ENCODE measurements at regions not wholly inside any gene's neighbourhood (a gene's known extent, or its start where the extent isn't known, plus 50 kb on each side); places are given as distances from the start of the nearest gene placed in this dataset.

GRCh38 chr7:41167836-41168235 is 535.1 kb downstream of the INHBA start:
- H3K4me3 ChIP-seq (ENCODE audit: low read depth in 2 of 2, low read length in 1 of 2), result no peak overlapping the region
- no peaks in the 10 kb centered on the region for H3K9me3 ChIP-seq
- POLR2A ChIA-PET, result no interaction called here
- H3K9ac ChIP-seq, result no peak overlapping the region
- 42% methylated on average over 2 of the region's 2 CpGs for WGBS (ENCODE audit: low lambda C conversion rate)
- H3K4me2 ChIP-seq, result no peak overlapping the region
- H4K20me1 ChIP-seq (ENCODE audit: insufficient read depth), result no peaks in the 10 kb centered on the region
- no peaks in the 10 kb centered on the region for H3F3A ChIP-seq (replicated peaks; ENCODE audit: insufficient read depth)
- H3K4me1 ChIP-seq (ENCODE audit: control insufficient read depth in 1 of 2, insufficient read depth in 2 of 2, low read depth in 1 of 2, low read length in 1 of 2), result no peaks in the 10 kb centered on the region
- no peak for DNase-seq
- no peaks in the 10 kb centered on the region for H3K27me3 ChIP-seq (ENCODE audit: insufficient read depth)
- no peaks in the 10 kb centered on the region for H3K36me3 ChIP-seq (replicated peaks in 1 of 2; ENCODE audit: control insufficient read depth in 1 of 2, insufficient read depth in 2 of 2, low read length in 1 of 2)
- CTCF ChIA-PET, result no interaction called here
- no peaks in the 10 kb centered on the region for H3K79me2 ChIP-seq (ENCODE audit: insufficient read depth)
- no peak for TF ChIP-seq EZH2phosphoT487 (IDR thresholded peaks at IDR 0.05; ENCODE audit: borderline replicate concordance, low read depth)
- no peak for TF ChIP-seq MXI1 (IDR thresholded peaks at IDR 0.05; ENCODE audit: low read depth, low read length)
- TF ChIP-seq ZBTB33 (IDR thresholded peaks at IDR 0.05; ENCODE audit: borderline replicate concordance, low read depth), result no peak
- no peak for TF ChIP-seq FOXM1 (IDR thresholded peaks at IDR 0.05; ENCODE audit: low read depth)
- no peak overlapping the region for H3K27ac ChIP-seq (ENCODE audit: low read depth in 2 of 2, low read length in 1 of 2)
- H2AFZ ChIP-seq (ENCODE audit: low read depth), result no peak overlapping the region
- H3K9me2 ChIP-seq, result no peaks in the 10 kb centered on the region

GRCh38 chr7:41164440-41164839 is 538.5 kb downstream of the INHBA start:
- POLR2A ChIA-PET, result no interaction called here
- 43% methylated on average over 2 of the region's 2 CpGs for WGBS (ENCODE audit: low lambda C conversion rate)
- no peaks in the 10 kb centered on the region for H3K36me3 ChIP-seq (replicated peaks in 1 of 2; ENCODE audit: control insufficient read depth in 1 of 2, insufficient read depth in 2 of 2, low read length in 1 of 2)
- no peaks in the 10 kb centered on the region for H3K9me2 ChIP-seq
- peak overlapping the region in 1 of 2 experiments; percentile 65; a peak in 1 of 4 replicates for H3K27ac ChIP-seq (ENCODE audit: low read depth in 2 of 2, low read length in 1 of 2)
- H3K27me3 ChIP-seq (ENCODE audit: insufficient read depth), result no peaks in the 10 kb centered on the region
- H4K20me1 ChIP-seq (ENCODE audit: insufficient read depth), result no peaks in the 10 kb centered on the region
- H3K4me1 ChIP-seq (ENCODE audit: control insufficient read depth in 1 of 2, insufficient read depth in 2 of 2, low read depth in 1 of 2, low read length in 1 of 2), result no peaks in the 10 kb centered on the region
- CTCF ChIA-PET, result interaction anchor here (3.6 kb wide), 1 partner anchor 11 kb away, joined by 14 read pairs; no protein-coding TSS in a partner anchor
- no peak overlapping the region for H3K4me3 ChIP-seq (ENCODE audit: low read depth in 2 of 2, low read length in 1 of 2)
- no peak overlapping the region for H3K9ac ChIP-seq
- H3K79me2 ChIP-seq (ENCODE audit: insufficient read depth), result no peaks in the 10 kb centered on the region
- H3K4me2 ChIP-seq, result no peak overlapping the region
- TF ChIP-seq FOXJ3 (CRISPR knock-in tag; IDR thresholded peaks at IDR 0.05), result no peak
- no peak for TF ChIP-seq SMC3 (IDR thresholded peaks at IDR 0.05; ENCODE audit: low read depth, low read length)
- TF ChIP-seq ELF1 (IDR thresholded peaks at IDR 0.05), result no peak
- no peak for TF ChIP-seq NFIC (IDR thresholded peaks at IDR 0.05; ENCODE audit: borderline replicate concordance)
- TF ChIP-seq MAX (IDR thresholded peaks at IDR 0.05; ENCODE audit: low read depth), result no peak
- no peak for TF ChIP-seq MXI1 (IDR thresholded peaks at IDR 0.05; ENCODE audit: low read depth, low read length)
- TF ChIP-seq TCF12 (IDR thresholded peaks at IDR 0.05), result no peak
- TF ChIP-seq RFX5 (IDR thresholded peaks at IDR 0.05; ENCODE audit: low read length), result no peak
- TF ChIP-seq NRF1 (IDR thresholded peaks at IDR 0.05; ENCODE audit: low read depth, low read length), result no peak
- no peak for TF ChIP-seq USF1 (IDR thresholded peaks at IDR 0.05; ENCODE audit: borderline replicate concordance, low read depth)
- TF ChIP-seq YY1 (IDR thresholded peaks at IDR 0.05; ENCODE audit: low read depth), result no peak
- TF ChIP-seq POLR2AphosphoS5 (IDR thresholded peaks at IDR 0.05; ENCODE audit: low read depth, low read length), result no peak
- no peak for TF ChIP-seq USF2 (IDR thresholded peaks at IDR 0.05; ENCODE audit: borderline replicate concordance, low read depth, low read length)
- TF ChIP-seq PBX3 (IDR thresholded peaks at IDR 0.05), result no peak
- no peak for TF ChIP-seq FOSL2 (IDR thresholded peaks at IDR 0.05; ENCODE audit: borderline replicate concordance, low read depth)
- no peak for TF ChIP-seq TAF1 (IDR thresholded peaks at IDR 0.05; ENCODE audit: borderline replicate concordance, low read depth, low read length)
- no peak for TF ChIP-seq EZH2phosphoT487 (IDR thresholded peaks at IDR 0.05; ENCODE audit: borderline replicate concordance, low read depth)
- no peak for TF ChIP-seq RXRA (IDR thresholded peaks at IDR 0.05; ENCODE audit: borderline replicate concordance, low read depth)
- no peak for TF ChIP-seq EP300 (IDR thresholded peaks at IDR 0.05; ENCODE audit: borderline replicate concordance in 1 of 2, low read depth in 1 of 2, low read length in 1 of 2)
- no peak for TF ChIP-seq MEF2A (IDR thresholded peaks at IDR 0.05; ENCODE audit: borderline replicate concordance, low read depth)
- peaks cover 18% of the 10 kb centered on the region for H3K9me3 ChIP-seq
- no peaks in the 10 kb centered on the region for H3F3A ChIP-seq (replicated peaks; ENCODE audit: insufficient read depth)
- H2AFZ ChIP-seq (ENCODE audit: low read depth), result 0 out of 2 replicates have a peak overlapping the region, but pooled peaks have one; percentile 11
- DNase-seq, result no peak

Measured in SK-N-SH (cell line).